Right cardiac atrium (tissue), 5 donors: ENCODE measurements at regions not wholly inside any gene's neighbourhood (a gene's known extent, or its start where the extent isn't known, plus 50 kb on each side); places are given as distances from the start of the nearest gene placed in this dataset.
"Not testable (repeated sequence)": the region's sequence is repeated elsewhere in the genome, so short reads cannot be mapped to it uniquely, and the experiment has no call there.

ENCODE experiments used
- ATAC-seq, 2 donors: fragments of 200-7000 bp; cut with Tn5 transposase; one replicate each; pipeline versions ENCODE4 v1.8.0 to v1.9.1; 2020; ENCODE audit warnings: moderate library complexity in 2 of 2, mild to moderate bottlenecking in 1 of 2
- DNase-seq, 3 donors: peaks; one replicate each; pipeline ENCODE4 v3.0.0-alpha.2; 2020
- H3K27ac ChIP-seq: one replicate; pipeline ENCODE4 v1.5.1; 2013; ENCODE audit warnings: mild to moderate bottlenecking, low read length, control low read depth, moderate library complexity
- H3K27me3 ChIP-seq: one replicate; pipeline ENCODE4 v1.6.1; 2013; ENCODE audit not compliant: control insufficient read depth, insufficient read depth
- H3K4me1 ChIP-seq: one replicate; pipeline ENCODE4 v1.6.1; 2013; ENCODE audit warnings: low read length; ENCODE audit not compliant: control insufficient read depth, insufficient read depth
- H3K4me3 ChIP-seq: one replicate; pipeline ENCODE4 v1.5.1; 2013; ENCODE audit warnings: low read length, control low read depth
- H3K9me3 ChIP-seq: one replicate; pipeline ENCODE4 v1.6.1; 2013; ENCODE audit warnings: low read length; ENCODE audit not compliant: control insufficient read depth
- WGBS: extraction: QIAGEN DNeasy Blood & Tissue Kit; methylation state at CpG from one replicate; pipeline ENCODE4 v1.1.7; 2013; 5-methylcytosine and 5-hydroxymethylcytosine counted together
- intact Hi-C, 4 donors: fragments of 100-400 bp; cut with DNase I; formaldehyde crosslinking; loops; one replicate each; pipeline versions ENCODE4 v1.11.0 to v1.14.0; 2022 to 2023
- donor health status: healthy with polysubstance abuse.
- donor health status: DM: no; HTN: yes; CAD: no.
- donor health status: DM: no; HTN: no; CAD: no.
- donor health status: DM: no; HTN: yes; CAD: no; lungs with severe emphysema.
- donor health status: DM: yes; HTN: yes; CAD: no.

DNA sequence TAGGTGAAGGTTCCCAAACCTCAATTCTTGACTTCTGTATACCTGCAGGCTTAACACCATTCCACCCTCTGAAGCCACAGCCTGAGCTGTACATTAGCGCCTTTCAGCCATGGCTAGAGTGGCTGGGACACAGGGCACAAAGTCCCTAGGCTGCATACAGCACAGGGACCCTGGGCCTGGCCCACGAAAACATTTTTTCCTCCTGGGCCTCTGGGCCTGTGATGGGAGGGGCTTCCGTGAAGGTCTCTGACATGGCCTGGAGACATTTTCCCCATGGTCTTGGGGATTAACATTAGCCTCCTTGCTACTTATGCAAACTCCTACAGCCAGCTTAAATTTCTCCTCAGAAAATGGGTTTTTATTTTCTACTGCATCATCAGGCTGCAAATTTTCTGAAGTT, 195.2 kb upstream of the NR3C2 start:
- H3K4me1 ChIP-seq, intact Hi-C loops, H3K4me3 ChIP-seq, H3K27ac ChIP-seq, DNase-seq, H3K27me3 ChIP-seq, ATAC-seq, H3K9me3 ChIP-seq: not testable (repeated sequence)
- 86% methylated on average over 3 of the region's 3 CpGs for WGBS

DNA sequence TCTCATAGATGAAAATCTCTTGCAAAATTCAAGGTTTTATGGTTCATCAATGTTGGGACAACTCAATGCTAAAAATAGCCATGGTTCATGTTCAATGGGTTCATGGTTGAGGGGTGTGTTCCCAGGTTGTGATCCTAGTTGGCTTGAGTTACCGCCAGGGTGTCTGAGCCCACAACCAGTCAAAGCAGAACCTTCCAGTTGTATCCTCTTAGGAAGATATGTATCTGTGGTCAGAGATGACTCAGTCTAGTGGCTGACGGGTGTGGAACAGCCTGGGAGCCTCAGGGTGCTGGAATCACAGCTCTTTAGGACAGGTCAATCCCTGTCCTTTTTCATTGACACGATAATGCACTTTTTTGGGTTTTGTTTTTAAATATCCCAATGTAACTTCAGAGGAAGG, 192.3 kb upstream of the NR3C2 start:
- DNase-seq (no peak), ATAC-seq (no peak)
- no peaks in the 10 kb centered on the region for H3K27me3 ChIP-seq
- no peaks in the 10 kb centered on the region for H3K4me1 ChIP-seq
- no peak overlapping the region for H3K4me3 ChIP-seq
- 87% methylated on average over 3 of the region's 3 CpGs for WGBS
- no peaks in the 10 kb centered on the region for H3K9me3 ChIP-seq
- intact Hi-C loops, result no loop called here
- H3K27ac ChIP-seq, result no peak overlapping the region

DNA sequence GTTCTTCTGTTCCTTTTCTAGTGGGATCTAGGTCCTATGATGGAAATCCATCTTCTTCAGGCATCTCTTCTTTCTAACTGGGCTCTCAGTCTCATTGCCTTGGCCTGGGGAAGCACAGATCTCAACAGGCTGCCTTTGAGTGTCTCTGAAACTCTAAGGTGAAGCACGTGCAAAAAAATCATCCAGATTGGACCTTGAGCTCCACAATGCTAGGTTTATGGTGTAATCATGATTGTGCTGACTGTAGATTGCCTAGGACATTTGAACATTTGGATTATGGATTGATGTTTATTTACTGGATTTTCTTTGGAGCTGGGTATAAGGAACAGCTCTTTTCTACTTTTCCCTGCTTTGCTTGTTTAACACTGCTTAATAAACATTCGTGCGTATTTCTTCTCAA, 191.5 kb upstream of the NR3C2 start:
- H3K4me3 ChIP-seq, result no peak overlapping the region
- no peak for ATAC-seq
- H3K27me3 ChIP-seq, result no peaks in the 10 kb centered on the region
- DNase-seq, result no peak
- H3K4me1 ChIP-seq, result no peaks in the 10 kb centered on the region
- H3K27ac ChIP-seq, result no peak overlapping the region
- 95% methylated on average over 3 of the region's 3 CpGs for WGBS
- H3K9me3 ChIP-seq, result no peaks in the 10 kb centered on the region
- intact Hi-C loops, result no loop called here

DNA sequence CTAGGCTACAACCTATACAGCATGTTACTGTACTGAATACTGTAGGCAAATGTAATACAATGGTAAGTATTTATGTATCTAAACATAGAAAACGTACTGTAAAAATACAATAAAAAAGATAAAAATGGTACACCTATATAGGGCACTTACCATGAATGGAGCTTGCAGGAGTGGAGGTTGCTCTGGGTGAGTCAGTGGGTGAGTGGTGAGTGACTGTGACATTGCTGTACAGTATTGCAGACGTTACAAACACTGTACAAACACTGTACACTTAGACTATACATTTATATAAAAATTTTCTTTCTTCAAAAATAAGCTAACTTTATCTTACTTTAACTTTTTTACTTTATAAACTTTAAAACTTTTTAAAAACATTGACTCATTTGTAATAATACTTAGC, 190.3 kb upstream of the NR3C2 start:
- Histone ChIP-seq H3K27ac (no peak overlapping the region), H3K27me3 (no peaks in the 10 kb centered on the region), H3K4me1 (no peaks in the 10 kb centered on the region), H3K4me3 (no peak overlapping the region), H3K9me3 (no peaks in the 10 kb centered on the region)
- intact Hi-C loops, result no loop called here
- ATAC-seq, result no peak
- DNase-seq, result no peak
- 83% methylated on average over 2 of the region's 2 CpGs for WGBS

DNA sequence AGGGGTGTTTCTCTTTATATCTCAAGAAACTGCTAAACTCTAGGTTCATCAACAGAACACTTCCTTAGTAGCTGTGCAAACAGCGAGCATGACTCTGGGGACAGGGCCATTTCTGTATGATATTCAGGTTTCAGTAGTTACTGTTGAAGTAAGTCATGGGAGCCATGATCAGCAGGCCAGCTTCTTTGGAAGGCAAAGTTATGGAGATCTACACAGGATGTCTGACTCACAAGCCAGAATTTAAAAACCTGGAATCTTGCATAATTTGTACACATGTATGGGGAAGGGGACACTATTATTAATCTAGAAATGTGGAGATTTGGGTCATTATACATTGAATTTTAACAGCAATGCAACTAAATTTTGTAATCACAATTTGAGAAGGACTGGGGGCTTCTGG, 187.8 kb upstream of the NR3C2 start:
- ATAC-seq (no peak), DNase-seq (no peak)
- 81% methylated on average over 1 of the region's 1 CpG for WGBS
- no peaks in the 10 kb centered on the region for H3K9me3 ChIP-seq
- no peak overlapping the region for H3K4me3 ChIP-seq
- no peaks in the 10 kb centered on the region for H3K27me3 ChIP-seq
- no peak overlapping the region for H3K27ac ChIP-seq
- intact Hi-C loops, result no loop called here
- no peaks in the 10 kb centered on the region for H3K4me1 ChIP-seq

DNA sequence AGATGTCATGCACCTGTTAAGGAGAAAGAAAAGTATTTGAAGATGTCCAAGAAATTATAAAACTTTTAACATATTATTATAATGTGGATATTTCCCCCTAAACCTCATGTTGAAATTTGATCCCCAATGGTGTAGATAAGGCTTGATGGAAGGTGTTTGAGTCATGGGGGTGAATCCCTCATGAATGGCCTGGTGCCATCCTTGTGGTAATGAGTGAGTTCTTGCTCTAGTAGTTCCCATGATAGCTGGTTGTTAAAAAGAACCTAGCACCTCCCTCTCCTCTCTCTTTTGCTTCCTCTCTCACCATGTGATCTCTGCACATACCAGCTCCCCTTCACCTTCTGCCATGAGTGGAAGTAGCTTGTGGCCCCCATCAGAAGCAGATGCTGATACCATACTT, 176.6 kb upstream of the NR3C2 start:
- no peak for DNase-seq
- ATAC-seq, result no peak
- no peaks in the 10 kb centered on the region for H3K4me1 ChIP-seq
- intact Hi-C loops, result no loop called here
- H3K9me3 ChIP-seq, result no peaks in the 10 kb centered on the region
- H3K27me3 ChIP-seq, result no peaks in the 10 kb centered on the region
- no peak overlapping the region for H3K4me3 ChIP-seq
- H3K27ac ChIP-seq, result no peak overlapping the region

DNA sequence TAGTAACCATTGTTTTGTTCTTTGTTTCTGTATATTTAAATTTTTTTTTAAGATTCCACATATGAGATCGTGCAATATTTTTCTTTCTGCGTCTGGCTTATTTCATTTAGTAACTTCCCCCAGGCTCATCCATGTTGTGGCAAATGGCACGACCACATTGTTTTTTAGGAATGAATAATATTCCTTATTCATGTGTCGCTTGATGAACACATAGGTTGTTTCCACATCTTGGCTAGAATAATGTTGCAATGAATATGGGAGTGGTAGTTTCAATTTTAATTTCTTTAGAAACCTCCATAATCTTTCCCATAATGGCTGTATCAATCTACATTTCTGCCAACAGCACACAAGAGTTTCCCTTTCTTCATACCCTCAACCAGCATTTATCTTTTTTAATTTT, 166.8 kb upstream of the NR3C2 start:
- 88% methylated on average over 4 of the region's 4 CpGs for WGBS
- intact Hi-C loops, result no loop called here
- H3K27ac ChIP-seq, result no peak overlapping the region
- no peaks in the 10 kb centered on the region for H3K27me3 ChIP-seq
- no peaks in the 10 kb centered on the region for H3K4me1 ChIP-seq
- ATAC-seq (no peak), DNase-seq (no peak)
- H3K9me3 ChIP-seq, result no peaks in the 10 kb centered on the region
- no peak overlapping the region for H3K4me3 ChIP-seq

DNA sequence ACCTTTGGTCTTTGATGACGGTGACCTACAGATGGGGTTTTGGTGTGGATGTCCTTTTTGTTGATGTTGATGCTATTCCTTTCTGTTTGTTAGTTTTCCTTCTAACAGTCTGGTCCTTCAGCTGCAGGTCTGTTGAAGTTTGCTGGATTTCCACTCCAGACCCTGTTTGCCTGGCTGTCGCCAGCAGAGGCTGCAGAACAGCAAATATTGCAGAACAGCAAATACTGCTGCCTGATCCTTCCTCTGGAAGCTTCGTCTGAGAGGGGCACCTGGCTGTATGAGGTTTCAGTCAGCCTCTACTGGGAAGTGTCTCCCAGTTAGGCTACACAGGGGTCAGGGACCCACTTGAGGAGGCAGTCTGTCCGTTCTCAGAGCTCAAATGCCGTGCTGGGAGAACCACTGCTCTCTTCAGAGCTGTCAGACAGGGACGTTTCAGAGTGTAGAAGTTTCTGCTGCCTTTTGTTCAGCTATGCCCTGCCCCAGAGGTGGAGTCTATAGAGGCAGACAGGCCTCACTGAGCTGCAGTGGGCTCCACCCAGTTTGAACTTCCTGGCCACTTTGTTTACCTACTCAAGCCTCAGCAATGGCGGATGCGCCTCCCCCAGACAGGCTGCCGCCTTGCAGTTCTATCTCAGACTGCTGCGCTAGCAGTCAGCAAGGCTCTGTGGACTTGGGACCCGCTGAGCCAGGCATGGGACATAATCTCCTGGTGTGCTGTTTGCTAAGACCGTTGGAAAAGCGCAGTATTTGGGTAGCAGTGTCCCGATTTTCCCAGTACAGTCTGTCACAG, 156.4 kb upstream of the NR3C2 start:
- H3K4me3 ChIP-seq, H3K27me3 ChIP-seq, intact Hi-C loops, H3K4me1 ChIP-seq, ATAC-seq, H3K27ac ChIP-seq, H3K9me3 ChIP-seq, DNase-seq: not testable (repeated sequence)
- 86% methylated on average over 14 of the region's 14 CpGs for whole genome bisulfite sequencing

DNA sequence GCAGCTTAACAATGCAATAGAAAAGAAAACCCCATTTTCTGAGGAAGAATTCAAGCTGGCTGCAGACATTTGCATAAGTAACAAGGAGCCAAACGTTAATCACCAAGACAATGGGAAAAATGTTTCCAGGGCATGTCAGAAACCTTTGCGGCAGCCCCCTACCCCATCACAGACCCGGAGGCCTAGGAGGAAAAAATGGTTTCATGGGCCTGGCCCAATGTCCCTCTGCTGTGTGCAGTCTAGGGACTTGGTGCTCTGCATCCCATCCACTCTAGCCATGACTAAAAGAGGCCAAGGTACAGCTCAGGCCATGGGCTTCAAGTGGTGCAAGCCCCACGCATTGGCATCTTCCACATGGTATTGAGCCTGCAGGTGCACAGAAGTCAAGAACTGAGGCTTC, 147.0 kb upstream of the NR3C2 start:
- Histone ChIP-seq H3K9me3 (no peaks in the 10 kb centered on the region), H3K4me3 (no peak overlapping the region), H3K27me3 (no peaks in the 10 kb centered on the region), H3K4me1 (no peaks in the 10 kb centered on the region), H3K27ac (no peak overlapping the region)
- no peak for DNase-seq
- 86% methylated on average over 4 of the region's 4 CpGs for WGBS
- intact Hi-C loops, result no loop called here
- no peak for ATAC-seq

DNA sequence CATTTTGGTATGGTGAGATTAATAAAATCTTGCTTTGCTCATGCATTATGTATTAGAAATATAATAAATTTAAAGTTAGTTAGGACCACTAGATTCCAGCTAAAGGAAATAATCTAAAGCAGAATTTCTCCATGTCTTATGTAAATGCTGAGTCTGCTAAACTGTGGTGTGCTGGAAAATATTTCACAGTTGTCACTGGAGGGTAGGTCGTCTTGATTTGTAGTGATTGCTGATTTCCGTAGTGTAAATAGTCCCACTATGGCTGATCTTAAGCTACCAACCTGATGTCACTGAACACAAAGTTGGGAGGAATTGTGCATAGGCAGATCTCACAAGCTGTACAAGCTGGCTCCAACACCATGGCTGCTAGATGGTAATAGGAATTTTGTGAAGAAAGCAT, 133.4 kb upstream of the NR3C2 start:
- Histone ChIP-seq H3K9me3 (no peaks in the 10 kb centered on the region), H3K27ac (no peak overlapping the region), H3K4me3 (no peak overlapping the region), H3K4me1 (no peaks in the 10 kb centered on the region), H3K27me3 (no peaks in the 10 kb centered on the region)
- WGBS, result 79% methylated on average over 2 of the region's 2 CpGs
- intact Hi-C loops, result no loop called here
- ATAC-seq (no peak), DNase-seq (no peak)

DNA sequence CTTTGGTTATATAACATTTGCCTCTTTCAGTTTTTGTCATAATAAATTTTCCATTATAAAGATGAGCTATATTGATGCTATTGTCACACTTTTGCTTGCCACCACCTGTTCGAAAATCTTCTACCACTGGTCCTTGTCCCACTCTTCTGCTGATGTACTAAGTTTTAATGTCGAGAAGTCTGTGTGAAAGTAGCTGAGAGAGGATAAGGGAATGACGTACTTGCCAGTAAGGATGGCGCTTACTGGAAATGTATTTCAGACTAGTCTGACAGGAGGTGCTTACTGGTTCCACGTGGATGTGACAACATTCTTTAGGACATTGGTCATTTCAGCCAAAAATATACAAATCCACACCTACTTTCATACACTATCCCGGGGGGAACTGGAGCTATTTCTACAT, 132.7 kb upstream of the NR3C2 start:
- 79% methylated on average over 6 of the region's 6 CpGs for WGBS
- Histone ChIP-seq H3K4me3 (no peak overlapping the region), H3K4me1 (no peaks in the 10 kb centered on the region), H3K27ac (no peak overlapping the region), H3K27me3 (no peaks in the 10 kb centered on the region), H3K9me3 (no peaks in the 10 kb centered on the region)
- DNase-seq (no peak), ATAC-seq (no peak)
- intact Hi-C loops, result no loop called here

DNA sequence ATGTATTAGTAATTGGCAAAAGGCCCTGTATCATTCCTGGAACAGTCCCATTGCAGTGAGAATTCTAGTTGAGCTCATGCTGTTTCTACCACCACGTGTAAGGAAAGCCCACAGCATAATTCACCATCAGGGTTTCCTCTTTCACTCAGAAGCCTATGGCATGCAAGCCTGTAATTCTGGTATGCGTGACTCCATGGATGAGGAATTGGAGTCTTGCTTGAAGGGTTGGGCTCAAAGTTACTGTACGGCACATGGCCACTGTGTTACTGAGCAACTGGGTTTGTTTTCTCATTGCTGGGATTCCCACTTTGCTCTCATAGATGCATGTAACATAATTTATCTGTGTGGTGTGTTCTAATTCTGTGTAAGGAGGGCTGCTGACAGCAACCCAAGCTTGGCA, 132.3 kb upstream of the NR3C2 start:
- no peaks in the 10 kb centered on the region for H3K4me1 ChIP-seq
- intact Hi-C loops, result no loop called here
- WGBS, result 55% methylated on average over 3 of the region's 3 CpGs
- no peak overlapping the region for H3K27ac ChIP-seq
- DNase-seq (no peak), ATAC-seq (no peak)
- H3K4me3 ChIP-seq, result no peak overlapping the region
- H3K9me3 ChIP-seq, result no peaks in the 10 kb centered on the region
- no peaks in the 10 kb centered on the region for H3K27me3 ChIP-seq
